ENCODE measurements at regions not wholly inside any gene's neighbourhood (a gene's known extent, or its start where the extent isn't known, plus 50 kb on each side); places are given as distances from the start of the nearest gene placed in this dataset.

- 19% methylated on average over 6 of the region's 7 CpGs for WGBS (ENCODE audit: low lambda C conversion rate)
- CTCF ChIA-PET, result no interaction called here
- Histone ChIP-seq H3K4me3 (ENCODE audit: low read depth in 2 of 2, low read length in 1 of 2) (no peak overlapping the region), H3K4me1 (ENCODE audit: control insufficient read depth in 1 of 2, insufficient read depth in 2 of 2, low read depth in 1 of 2, low read length in 1 of 2) (no peaks in the 10 kb centered on the region), H3K9ac (no peak overlapping the region), H3K9me2 (no peaks in the 10 kb centered on the region), H4K20me1 (ENCODE audit: insufficient read depth) (no peaks in the 10 kb centered on the region), H2AFZ (ENCODE audit: low read depth) (no peak overlapping the region), H3K79me2 (ENCODE audit: insufficient read depth) (no peaks in the 10 kb centered on the region), H3K4me2 (no peak overlapping the region), H3K27me3 (ENCODE audit: insufficient read depth) (no peaks in the 10 kb centered on the region), H3K27ac (ENCODE audit: low read depth in 2 of 2, low read length in 1 of 2) (no peak overlapping the region), H3K9me3 (no peaks in the 10 kb centered on the region), H3F3A (replicated peaks; ENCODE audit: insufficient read depth) (no peaks in the 10 kb centered on the region), H3K36me3 (replicated peaks in 1 of 2; ENCODE audit: control insufficient read depth in 1 of 2, insufficient read depth in 2 of 2, low read length in 1 of 2) (no peaks in the 10 kb centered on the region)
- DNase-seq, result no peak
- POLR2A ChIA-PET, result no interaction called here
- TF ChIP-seq NFIC (IDR thresholded peaks at IDR 0.05; ENCODE audit: borderline replicate concordance) (no peak), FOSL2 (IDR thresholded peaks at IDR 0.05; ENCODE audit: borderline replicate concordance, low read depth) (no peak), EP300 (IDR thresholded peaks at IDR 0.05; ENCODE audit: borderline replicate concordance in 1 of 2, low read depth in 1 of 2, low read length in 1 of 2) (no peak), CHD2 (IDR thresholded peaks at IDR 0.05; ENCODE audit: low read length, partially characterized antibody) (no peak), SMC3 (IDR thresholded peaks at IDR 0.05; ENCODE audit: low read depth, low read length) (no peak), GABPA (IDR thresholded peaks at IDR 0.05; ENCODE audit: low read depth) (no peak), PBX3 (IDR thresholded peaks at IDR 0.05) (no peak)
- TF ChIP-seq, protein P1, sequence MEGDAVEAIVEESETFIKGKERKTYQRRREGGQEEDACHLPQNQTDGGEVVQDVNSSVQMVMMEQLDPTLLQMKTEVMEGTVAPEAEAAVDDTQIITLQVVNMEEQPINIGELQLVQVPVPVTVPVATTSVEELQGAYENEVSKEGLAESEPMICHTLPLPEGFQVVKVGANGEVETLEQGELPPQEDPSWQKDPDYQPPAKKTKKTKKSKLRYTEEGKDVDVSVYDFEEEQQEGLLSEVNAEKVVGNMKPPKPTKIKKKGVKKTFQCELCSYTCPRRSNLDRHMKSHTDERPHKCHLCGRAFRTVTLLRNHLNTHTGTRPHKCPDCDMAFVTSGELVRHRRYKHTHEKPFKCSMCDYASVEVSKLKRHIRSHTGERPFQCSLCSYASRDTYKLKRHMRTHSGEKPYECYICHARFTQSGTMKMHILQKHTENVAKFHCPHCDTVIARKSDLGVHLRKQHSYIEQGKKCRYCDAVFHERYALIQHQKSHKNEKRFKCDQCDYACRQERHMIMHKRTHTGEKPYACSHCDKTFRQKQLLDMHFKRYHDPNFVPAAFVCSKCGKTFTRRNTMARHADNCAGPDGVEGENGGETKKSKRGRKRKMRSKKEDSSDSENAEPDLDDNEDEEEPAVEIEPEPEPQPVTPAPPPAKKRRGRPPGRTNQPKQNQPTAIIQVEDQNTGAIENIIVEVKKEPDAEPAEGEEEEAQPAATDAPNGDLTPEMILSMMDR (IDR thresholded peaks at IDR 0.05), result no peak
- TF ChIP-seq, protein P2, sequence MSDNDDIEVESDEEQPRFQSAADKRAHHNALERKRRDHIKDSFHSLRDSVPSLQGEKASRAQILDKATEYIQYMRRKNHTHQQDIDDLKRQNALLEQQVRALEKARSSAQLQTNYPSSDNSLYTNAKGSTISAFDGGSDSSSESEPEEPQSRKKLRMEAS (IDR thresholded peaks at IDR 0.05; ENCODE audit: low read depth), result no peak
These were observed 220.9 kb upstream of the EPHA4 start for GRCh38 chr2:221792971-221793521.

GRCh38 chr2:221791844-221792243 is 219.7 kb upstream of the EPHA4 start:
- H3K4me2 ChIP-seq, result no peak overlapping the region
- H3K27me3 ChIP-seq (ENCODE audit: insufficient read depth), result no peaks in the 10 kb centered on the region
- H3K27ac ChIP-seq (ENCODE audit: low read depth in 2 of 2, low read length in 1 of 2), result no peak overlapping the region
- H3K4me3 ChIP-seq (ENCODE audit: low read depth in 2 of 2, low read length in 1 of 2), result no peak overlapping the region
- no peaks in the 10 kb centered on the region for H3K4me1 ChIP-seq (ENCODE audit: control insufficient read depth in 1 of 2, insufficient read depth in 2 of 2, low read depth in 1 of 2, low read length in 1 of 2)
- H3F3A ChIP-seq (replicated peaks; ENCODE audit: insufficient read depth), result no peaks in the 10 kb centered on the region
- 33% methylated on average over 2 of the region's 2 CpGs for WGBS (ENCODE audit: low lambda C conversion rate)
- H3K36me3 ChIP-seq (replicated peaks in 1 of 2; ENCODE audit: control insufficient read depth in 1 of 2, insufficient read depth in 2 of 2, low read length in 1 of 2), result no peaks in the 10 kb centered on the region
- H3K9me2 ChIP-seq, result no peaks in the 10 kb centered on the region
- no peaks in the 10 kb centered on the region for H4K20me1 ChIP-seq (ENCODE audit: insufficient read depth)
- no peak for DNase-seq
- H3K9ac ChIP-seq, result no peak overlapping the region
- ChIA-PET CTCF (interaction anchor here (0.7 kb wide), 1 partner anchor 27 kb away, joined by 3 read pairs; no protein-coding TSS in a partner anchor), POLR2A (no interaction called here)
- H3K79me2 ChIP-seq (ENCODE audit: insufficient read depth), result no peaks in the 10 kb centered on the region
- H3K9me3 ChIP-seq, result no peaks in the 10 kb centered on the region
- H2AFZ ChIP-seq (ENCODE audit: low read depth), result no peak overlapping the region
- TF ChIP-seq FOXM1 (IDR thresholded peaks at IDR 0.05; ENCODE audit: low read depth) (no peak), GATA2 (CRISPR knock-in tag; IDR thresholded peaks at IDR 0.05) (no peak), NRF1 (IDR thresholded peaks at IDR 0.05; ENCODE audit: low read depth, low read length) (no peak), FOSL2 (IDR thresholded peaks at IDR 0.05; ENCODE audit: borderline replicate concordance, low read depth) (no peak), USF1 (IDR thresholded peaks at IDR 0.05; ENCODE audit: borderline replicate concordance, low read depth) (no peak), IRF3 (IDR thresholded peaks at IDR 0.05; ENCODE audit: low read depth, low read length) (no peak), RFX5 (IDR thresholded peaks at IDR 0.05; ENCODE audit: low read length) (no peak), RXRA (IDR thresholded peaks at IDR 0.05; ENCODE audit: borderline replicate concordance, low read depth) (no peak), TAF1 (IDR thresholded peaks at IDR 0.05; ENCODE audit: borderline replicate concordance, low read depth, low read length) (no peak), YY1 (IDR thresholded peaks at IDR 0.05; ENCODE audit: low read depth) (no peak), JUND (IDR thresholded peaks at IDR 0.05) (no peak), PBX3 (IDR thresholded peaks at IDR 0.05) (no peak)
- TF ChIP-seq, protein P3, sequence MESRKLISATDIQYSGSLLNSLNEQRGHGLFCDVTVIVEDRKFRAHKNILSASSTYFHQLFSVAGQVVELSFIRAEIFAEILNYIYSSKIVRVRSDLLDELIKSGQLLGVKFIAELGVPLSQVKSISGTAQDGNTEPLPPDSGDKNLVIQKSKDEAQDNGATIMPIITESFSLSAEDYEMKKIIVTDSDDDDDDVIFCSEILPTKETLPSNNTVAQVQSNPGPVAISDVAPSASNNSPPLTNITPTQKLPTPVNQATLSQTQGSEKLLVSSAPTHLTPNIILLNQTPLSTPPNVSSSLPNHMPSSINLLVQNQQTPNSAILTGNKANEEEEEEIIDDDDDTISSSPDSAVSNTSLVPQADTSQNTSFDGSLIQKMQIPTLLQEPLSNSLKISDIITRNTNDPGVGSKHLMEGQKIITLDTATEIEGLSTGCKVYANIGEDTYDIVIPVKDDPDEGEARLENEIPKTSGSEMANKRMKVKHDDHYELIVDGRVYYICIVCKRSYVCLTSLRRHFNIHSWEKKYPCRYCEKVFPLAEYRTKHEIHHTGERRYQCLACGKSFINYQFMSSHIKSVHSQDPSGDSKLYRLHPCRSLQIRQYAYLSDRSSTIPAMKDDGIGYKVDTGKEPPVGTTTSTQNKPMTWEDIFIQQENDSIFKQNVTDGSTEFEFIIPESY (IDR thresholded peaks at IDR 0.05; ENCODE audit: borderline replicate concordance, low read depth), result no peak
